GM10248 (cell line): ENCODE measurements at regions not wholly inside any gene's neighbourhood (a gene's known extent, or its start where the extent isn't known, plus 50 kb on each side); places are given as distances from the start of the nearest gene placed in this dataset.

Source experiments
- CTCF ChIA-PET: fragments of 300-600 bp; sonication (Branson Sonifier 250); formaldehyde crosslinking; extraction: SDS; loops from one replicate; lab custom pipeline; 2021; ENCODE audit warnings: antibody characterized with exemption; lab: Yijun Ruan, JAX
- POLR2A ChIA-PET: fragments of 350-650 bp; sonication (Branson Sonifier 250); formaldehyde crosslinking; extraction: SDS; loops from one replicate; lab custom pipeline; 2020; ENCODE audit warnings: antibody characterized with exemption; lab: Yijun Ruan, JAX
- DNase-seq: peaks from one replicate; pipeline ENCODE4 v3.0.0; 2012; ENCODE audit errors: extremely low spot score
- TF ChIP-seq, protein P1 (sequence below): IDR thresholded peaks from 2 replicates; pipeline ENCODE4 v1.5.1; 2012; ENCODE audit warnings: mild to moderate bottlenecking, low read depth; ENCODE audit errors: extremely low read depth, missing control alignments, control extremely low read depth

DNA sequence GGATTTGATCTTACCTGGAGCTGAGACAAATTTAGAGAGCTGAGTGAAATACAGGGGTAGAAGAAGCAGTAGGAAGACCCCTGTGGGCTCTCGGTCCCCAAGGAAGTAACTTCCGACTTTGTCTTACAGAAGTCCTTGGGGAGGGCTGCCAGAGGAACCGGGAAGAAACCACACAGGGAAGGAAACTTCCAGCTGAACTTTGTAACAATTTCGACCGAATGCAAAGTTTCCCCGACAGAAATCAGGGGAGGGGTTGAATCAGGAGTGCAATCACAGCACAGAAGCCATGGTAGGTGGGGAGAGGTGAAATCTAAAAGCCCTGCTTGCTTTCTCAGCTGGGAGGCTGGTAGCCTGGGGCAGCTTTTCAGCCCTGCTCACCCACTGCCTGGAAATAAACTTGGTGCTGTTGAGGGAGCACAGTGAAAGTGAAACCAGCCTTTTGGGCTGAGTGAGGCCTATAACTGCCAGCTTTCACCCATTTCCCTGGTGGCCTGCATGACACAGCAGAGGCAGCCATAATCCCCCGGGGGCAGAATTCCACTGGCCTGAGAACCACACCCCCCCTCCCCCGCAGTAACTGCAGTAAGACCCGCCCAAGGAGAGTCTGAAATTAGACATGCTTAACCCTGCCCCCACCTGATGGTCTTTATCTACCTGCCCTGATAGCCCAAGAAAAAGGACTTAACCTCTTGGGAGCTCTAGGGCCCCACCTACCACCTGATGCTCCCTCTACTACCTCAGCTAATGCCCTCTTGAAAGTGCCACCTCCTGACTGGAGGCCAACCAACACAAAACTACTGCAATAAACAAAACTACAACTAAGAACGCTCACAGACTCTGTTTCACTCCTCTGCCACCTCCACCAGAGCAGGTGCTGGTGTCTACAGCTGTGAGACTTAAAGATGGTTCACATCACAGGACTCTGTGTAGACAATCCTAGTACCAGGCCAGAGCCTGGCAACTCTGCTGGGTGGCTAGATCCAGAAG lies 248.2 kb downstream of the PARM1 start:
- TF ChIP-seq, protein P1, sequence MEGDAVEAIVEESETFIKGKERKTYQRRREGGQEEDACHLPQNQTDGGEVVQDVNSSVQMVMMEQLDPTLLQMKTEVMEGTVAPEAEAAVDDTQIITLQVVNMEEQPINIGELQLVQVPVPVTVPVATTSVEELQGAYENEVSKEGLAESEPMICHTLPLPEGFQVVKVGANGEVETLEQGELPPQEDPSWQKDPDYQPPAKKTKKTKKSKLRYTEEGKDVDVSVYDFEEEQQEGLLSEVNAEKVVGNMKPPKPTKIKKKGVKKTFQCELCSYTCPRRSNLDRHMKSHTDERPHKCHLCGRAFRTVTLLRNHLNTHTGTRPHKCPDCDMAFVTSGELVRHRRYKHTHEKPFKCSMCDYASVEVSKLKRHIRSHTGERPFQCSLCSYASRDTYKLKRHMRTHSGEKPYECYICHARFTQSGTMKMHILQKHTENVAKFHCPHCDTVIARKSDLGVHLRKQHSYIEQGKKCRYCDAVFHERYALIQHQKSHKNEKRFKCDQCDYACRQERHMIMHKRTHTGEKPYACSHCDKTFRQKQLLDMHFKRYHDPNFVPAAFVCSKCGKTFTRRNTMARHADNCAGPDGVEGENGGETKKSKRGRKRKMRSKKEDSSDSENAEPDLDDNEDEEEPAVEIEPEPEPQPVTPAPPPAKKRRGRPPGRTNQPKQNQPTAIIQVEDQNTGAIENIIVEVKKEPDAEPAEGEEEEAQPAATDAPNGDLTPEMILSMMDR: no peak
- ChIA-PET POLR2A (no interaction called here), CTCF (interaction anchor here (1.0 kb wide), 1 partner anchor 26 kb away, joined by 3 read pairs; no protein-coding TSS in a partner anchor)
- peak; percentile 31 for DNase-seq

DNA sequence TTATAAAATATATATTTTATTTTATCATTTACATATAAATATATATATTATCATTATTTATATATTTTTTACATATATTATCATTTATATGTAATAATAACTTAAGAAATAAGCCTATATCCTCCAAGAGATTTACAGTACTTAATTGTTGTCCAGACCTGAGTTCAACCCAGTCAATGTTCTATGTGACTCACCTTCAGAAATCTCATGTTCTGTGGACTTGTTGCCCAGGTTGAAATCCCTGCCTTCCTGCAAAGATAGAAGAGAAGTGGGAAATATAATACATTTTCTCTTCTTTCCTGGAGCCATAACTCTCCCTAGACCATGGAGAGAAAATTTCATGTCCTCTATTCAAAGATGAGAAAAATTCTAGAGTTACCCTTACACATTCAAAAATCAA lies 247.3 kb downstream of the PARM1 start:
- POLR2A ChIA-PET: no interaction called here
- no peak for DNase-seq
- TF ChIP-seq, protein P1: no peak
- CTCF ChIA-PET: interaction anchor here (1.0 kb wide), 1 partner anchor 27 kb away, joined by 3 read pairs; no protein-coding TSS in a partner anchor

DNA sequence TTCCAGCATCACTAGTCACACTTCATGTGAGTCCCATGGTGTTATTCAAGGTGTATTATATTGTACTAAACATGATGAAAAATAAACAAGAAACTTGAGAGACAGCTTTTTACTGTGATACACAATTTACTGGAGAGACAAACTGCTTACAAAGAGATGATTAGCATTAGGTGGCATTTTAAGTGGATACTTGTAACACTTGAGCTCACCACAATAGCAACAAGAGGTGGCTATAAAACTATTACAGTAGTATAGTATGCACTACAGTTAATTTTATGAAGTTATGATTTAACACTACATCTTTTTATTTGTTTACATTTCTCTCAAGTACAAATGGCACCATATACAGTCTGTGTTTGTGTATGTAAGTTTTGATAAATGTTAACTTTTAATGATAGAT lies 246.6 kb downstream of the PARM1 start:
- no peak for DNase-seq
- ChIA-PET POLR2A (no interaction called here), CTCF (interaction anchor here (1.0 kb wide), 1 partner anchor 55 kb away, joined by 3 read pairs; no protein-coding TSS in a partner anchor)
- TF ChIP-seq, protein P1: no peak

DNA sequence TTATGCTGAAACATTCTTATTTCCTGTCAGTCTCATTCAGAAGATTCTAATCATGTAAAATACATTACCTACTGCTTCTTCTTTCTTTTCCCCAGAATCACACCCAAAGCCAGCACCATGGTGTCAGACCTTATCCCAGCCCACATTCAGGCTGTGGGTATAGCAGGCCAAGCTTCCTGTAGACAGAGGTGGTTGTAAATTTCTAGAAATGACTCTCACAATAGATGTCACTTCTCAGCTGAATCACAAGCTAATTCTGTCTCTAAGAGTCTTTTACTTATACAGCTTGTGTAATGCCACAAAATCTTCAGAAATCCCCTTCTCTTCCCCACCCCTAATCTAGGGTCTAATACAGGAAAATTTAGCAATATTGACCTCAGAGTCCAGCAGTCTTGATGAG lies 239.6 kb downstream of the PARM1 start:
- TF ChIP-seq, protein P1: no peak
- ChIA-PET POLR2A (no interaction called here), CTCF (no interaction called here)
- peak; percentile 30 for DNase-seq

DNA sequence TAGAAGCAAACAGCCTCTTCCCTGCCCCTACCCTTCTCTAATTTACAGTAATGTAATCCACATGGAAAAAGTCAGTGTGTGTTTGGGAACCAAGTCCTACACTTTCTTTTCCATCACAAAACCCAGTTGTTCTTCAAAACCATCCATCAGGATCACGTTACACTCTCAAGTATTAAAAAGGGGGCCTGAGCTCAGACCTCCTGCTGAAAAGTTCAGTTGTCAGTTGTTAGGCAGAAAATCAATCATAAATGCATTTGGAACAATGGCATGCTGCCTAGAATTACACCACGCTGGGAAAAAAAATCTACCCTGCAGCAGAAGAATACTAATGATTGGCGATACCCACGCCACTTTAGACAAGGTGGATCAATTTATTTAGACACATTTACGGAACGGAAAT lies 236.5 kb downstream of the PARM1 start:
- DNase-seq: no peak
- TF ChIP-seq, protein P1: no peak
- ChIA-PET CTCF (interaction anchor here (1.0 kb wide), 1 partner anchor 13 kb away, joined by 3 read pairs; no protein-coding TSS in a partner anchor), POLR2A (no interaction called here)

DNA sequence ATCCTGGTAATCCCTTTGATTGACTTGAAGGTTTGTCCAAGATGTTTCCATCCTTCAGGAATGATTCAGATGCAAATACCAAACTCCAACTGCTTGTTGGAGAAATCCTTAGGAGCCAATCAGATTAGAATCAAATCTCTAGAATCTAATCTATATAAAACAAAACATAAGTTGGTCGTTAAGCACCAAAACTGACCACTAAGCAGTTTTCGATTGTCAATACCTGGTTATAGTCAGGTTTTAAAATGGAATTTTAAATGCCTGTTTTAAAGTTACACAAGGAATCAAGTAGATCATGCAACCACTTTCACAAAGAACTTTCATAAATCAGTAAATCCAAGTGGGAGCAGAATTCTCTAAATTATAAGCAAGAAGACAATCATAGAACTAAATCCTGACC lies 236.1 kb downstream of the PARM1 start:
- POLR2A ChIA-PET: no interaction called here
- TF ChIP-seq, protein P1: no peak

More for the DNA sequence above, 236.1 kb downstream of the PARM1 start:
- DNase-seq: no peak
- CTCF ChIA-PET: no interaction called here
